GM19240 (cell line): ENCODE measurements at regions not wholly inside any gene's neighbourhood (a gene's known extent, or its start where the extent isn't known, plus 50 kb on each side); places are given as distances from the start of the nearest gene placed in this dataset.
A peak's percentile ranks its signal among the peaks of the same experiment; 100 is the strongest.
"Not testable (repeated sequence)": the region's sequence is repeated elsewhere in the genome, so short reads cannot be mapped to it uniquely, and the experiment has no call there.

Experiments used
- DNase-seq: peaks from one replicate; pipeline ENCODE4 v3.0.0; 2011; ENCODE audit warnings: low spot score; ENCODE audit not compliant: insufficient read length

DNA sequence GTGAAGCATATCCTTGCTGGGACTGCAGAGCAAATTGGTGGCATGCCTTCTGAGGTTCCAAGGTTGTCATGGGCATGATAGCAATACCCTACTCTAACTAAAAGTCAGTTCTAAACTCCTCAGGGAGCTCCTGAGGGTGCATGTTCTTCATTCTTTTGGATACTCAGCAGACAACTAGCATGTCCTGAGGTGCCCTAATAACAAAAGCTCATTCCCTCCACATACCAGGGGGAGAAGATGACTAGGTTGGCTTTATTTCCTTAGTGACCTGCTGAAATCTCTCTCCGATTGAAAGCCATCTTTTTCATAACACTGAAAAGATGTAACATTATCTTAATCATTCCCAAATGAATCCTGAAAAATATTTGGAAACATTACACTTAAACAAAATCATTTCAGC is 188.7 kb upstream of the IGF1 start:
- DNase-seq = no peak

DNA sequence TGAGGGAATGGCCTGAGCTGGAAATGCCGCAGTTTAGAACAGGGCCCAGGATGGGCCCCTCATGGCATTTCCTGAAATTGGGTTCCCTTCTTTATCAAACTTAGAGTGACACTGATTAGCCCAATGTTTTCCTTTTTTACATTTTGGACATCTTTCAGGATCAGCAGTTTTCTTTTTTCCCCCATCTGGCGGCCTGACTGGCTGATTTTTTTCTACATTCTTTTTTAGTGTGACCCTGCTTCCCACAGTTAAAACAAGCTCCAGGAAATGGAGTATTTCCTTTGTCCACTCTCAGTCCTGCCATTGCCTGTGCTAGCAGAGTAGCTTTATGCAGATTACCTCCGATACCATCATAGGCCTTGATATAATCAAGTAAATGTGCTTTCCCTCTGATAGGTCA is 185.8 kb upstream of the IGF1 start:
- DNase-seq = not testable (repeated sequence)

GRCh38 chr12:102659200-102659911 is 179.0 kb upstream of the IGF1 start:
- DNase-seq = no peak

GRCh38 chr12:102653406-102653805 is 173.0 kb upstream of the IGF1 start:
- DNase-seq = no peak

GRCh38 chr12:102652645-102653313 is 172.4 kb upstream of the IGF1 start:
- peak; percentile 2 for DNase-seq

GRCh38 chr12:102645968-102646367 is 165.6 kb upstream of the IGF1 start:
- no peak for DNase-seq

- DNase-seq = no peak
These were observed 163.7 kb upstream of the IGF1 start for GRCh38 chr12:102643879-102644575.

DNA sequence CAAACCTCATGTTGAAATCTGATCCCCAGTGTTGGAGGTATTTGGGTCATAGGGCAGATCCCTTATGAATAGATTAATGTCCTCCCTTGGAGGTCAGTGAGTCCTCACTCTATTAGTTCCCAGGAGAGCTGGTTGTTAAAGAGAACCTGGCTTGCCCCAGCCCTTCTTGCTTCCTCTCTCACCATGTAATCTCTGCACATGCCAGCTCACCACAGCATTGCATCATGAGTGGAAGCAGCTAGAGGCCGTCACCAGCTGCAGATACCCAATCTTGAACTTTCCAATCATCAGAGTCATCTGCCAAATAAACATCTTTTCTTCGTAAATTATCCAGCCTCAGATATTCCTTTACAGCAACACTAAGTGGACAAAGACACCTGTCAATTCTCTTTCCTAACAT is 161.8 kb upstream of the IGF1 start:
- no peak for DNase-seq

DNA sequence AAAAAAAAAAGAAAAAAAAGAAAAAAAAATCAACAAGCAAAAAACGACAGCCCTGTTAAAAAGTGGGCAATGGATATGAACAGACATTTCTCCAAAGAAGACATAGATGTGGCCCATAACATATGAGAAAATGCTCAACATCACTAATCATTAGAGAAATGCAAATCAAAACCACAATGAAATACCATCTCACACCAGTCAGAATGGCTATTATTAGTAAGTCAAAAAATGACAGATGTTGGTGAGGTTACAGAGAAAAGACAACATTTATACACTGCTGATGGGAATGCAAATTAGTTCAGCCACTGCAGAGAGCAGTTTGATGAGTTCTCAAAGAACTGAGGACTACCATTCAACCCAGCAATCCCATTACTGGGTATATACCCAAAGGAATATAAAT is 160.3 kb upstream of the IGF1 start:
- DNase-seq = not testable (repeated sequence)

DNA sequence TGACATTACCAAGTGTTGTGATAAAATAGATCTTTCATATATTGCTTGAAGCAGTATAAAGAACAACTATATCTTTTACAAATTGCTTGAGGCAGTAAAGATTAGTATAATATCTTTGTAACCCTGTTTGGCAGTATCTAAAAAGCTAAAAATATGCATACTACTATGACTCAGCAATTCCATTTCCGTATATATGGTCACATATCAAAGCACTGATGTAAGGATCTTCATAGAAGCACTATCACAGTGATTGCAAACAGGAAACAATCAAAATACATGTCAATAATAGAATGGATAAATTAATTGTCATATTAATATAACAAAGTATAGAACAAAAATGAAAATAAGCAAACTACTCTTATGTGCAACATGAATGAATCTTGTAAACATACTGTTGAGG is 158.4 kb upstream of the IGF1 start:
- DNase-seq = no peak

GRCh38 chr12:102633981-102634605 is 153.7 kb upstream of the IGF1 start:
- DNase-seq = no peak

- no peak for DNase-seq
These were observed 150.9 kb upstream of the IGF1 start for GRCh38 chr12:102631274-102631673.

GRCh38 chr12:102629262-102629888 is 149.0 kb upstream of the IGF1 start:
- no peak for DNase-seq

DNA sequence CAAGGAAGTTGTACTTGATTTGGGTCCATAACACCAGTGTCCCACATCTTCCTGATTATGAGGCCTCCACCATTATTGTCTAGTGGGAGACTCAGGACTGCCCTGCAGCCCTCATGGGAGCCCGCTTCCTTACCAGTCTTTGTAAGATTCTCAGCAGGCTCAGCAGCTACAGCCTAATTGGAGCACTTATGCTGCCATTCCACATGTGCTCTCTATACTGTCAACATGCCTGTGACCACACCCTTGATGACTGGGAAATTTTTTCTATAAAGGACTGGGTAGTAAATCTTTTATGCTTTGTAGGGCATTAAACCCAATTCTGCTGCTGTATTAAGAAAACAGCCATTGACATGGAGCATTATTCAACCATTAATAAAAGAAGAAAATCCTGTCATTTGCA is 145.5 kb upstream of the IGF1 start:
- DNase-seq = no peak

DNA sequence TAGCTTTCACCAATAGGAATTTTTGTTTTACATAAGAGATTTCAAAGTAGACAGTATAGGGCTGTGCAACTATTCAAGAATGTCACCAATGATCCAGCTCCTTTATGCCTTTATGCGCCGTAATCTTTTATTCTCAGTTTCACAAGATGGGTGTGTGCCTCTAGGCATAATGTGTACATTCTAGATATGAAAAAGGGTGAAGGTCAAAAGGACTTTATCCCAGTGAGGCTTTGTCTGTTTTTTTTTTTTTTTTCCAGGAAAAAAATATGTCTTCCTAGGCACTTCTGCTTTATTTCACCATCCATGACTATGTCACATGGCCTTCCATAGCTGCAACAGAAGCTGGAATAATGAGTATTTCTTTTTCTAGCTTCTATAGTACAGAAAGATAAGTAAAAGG is 142.3 kb upstream of the IGF1 start:
- no peak for DNase-seq

- DNase-seq = no peak
These were observed 138.0 kb upstream of the IGF1 start for GRCh38 chr12:102618197-102618877.

DNA sequence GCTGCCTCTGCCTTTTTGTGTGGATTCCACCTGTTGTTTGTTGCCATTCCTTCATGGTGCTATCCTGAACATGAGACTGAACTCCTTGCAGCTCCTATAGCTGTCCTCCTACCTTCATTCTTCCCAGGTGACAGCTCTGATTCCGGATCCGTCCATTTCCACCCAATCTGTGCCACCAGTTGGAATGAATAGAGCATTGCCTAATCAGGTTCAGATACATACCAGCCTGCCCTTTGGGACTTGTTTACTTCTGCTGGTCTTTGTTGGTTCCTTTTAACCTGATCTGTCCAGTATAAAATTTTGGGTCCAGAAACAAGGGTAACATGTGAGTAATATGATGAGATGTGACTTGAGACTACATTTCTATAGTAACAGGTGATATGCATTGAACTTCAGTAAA is 136.3 kb upstream of the IGF1 start:
- no peak for DNase-seq

DNA sequence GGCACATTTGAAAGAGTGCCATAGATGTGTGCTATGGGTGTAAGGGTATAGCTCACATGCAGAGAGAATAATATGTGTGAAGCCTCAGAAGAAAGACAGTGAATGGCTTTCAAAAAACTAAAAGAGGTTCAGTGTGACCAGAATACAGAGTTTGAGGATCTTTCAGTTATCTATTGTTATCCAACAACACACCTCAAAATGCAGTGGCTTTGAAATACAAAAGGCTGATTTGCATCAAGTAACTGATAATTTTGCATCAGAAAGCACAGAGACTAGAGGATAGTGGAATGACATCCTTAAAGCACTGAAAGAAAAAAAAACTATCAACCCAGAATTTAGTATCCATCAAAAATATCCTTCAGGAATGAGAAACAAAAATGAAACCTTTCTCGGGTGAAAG is 131.6 kb upstream of the IGF1 start:
- DNase-seq = no peak

- no peak for DNase-seq
These were observed 129.6 kb upstream of the IGF1 start for GRCh38 chr12:102609996-102610395.

DNA sequence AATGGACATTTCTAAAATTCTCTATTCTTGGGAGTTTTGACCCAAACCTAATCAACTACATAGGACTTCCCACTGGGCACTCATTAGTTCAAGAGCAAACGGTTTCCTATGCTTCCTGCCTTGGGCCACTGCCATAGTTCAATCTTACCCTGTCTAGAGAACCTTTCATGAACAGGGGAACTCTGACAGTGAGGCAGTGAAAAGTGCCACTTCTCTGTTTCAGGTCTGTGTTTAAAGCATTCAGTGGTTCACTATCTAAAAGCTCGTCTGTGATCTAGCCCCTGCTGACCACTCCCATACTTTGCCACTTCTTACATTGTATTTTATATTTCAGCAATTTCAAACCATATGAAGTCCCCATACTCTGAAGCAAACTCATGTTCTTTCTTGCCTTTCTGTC is 122.7 kb upstream of the IGF1 start:
- no peak for DNase-seq

GRCh38 chr12:102602521-102602920 is 122.2 kb upstream of the IGF1 start:
- DNase-seq = no peak
